Esophagus (tissue), 2 donors: ENCODE measurements at regions not wholly inside any gene's neighbourhood (a gene's known extent, or its start where the extent isn't known, plus 50 kb on each side); places are given as distances from the start of the nearest gene placed in this dataset.

Source experiments
- H3K27ac ChIP-seq, 2 donors: one replicate each; pipeline ENCODE4 v1.5.1; 2013; ENCODE audit warnings: low read depth in 2 of 2, mild to moderate bottlenecking in 2 of 2, inconsistent platforms in 1 of 2, low read length in 1 of 2, moderate library complexity in 1 of 2
- H3K27me3 ChIP-seq, 2 donors: one replicate each; pipeline ENCODE4 v1.6.1; 2013; ENCODE audit warnings: low read length in 2 of 2, control low read depth in 1 of 2, mild to moderate bottlenecking in 1 of 2; ENCODE audit not compliant: insufficient read depth in 2 of 2, control insufficient read depth in 1 of 2
- H3K36me3 ChIP-seq, 2 donors: one replicate each; pipeline ENCODE4 v1.6.1; 2013; ENCODE audit warnings: low read length in 1 of 2; ENCODE audit not compliant: control insufficient read depth in 2 of 2, insufficient read depth in 2 of 2
- H3K4me1 ChIP-seq, 2 donors: one replicate each; pipeline ENCODE4 v1.6.1; 2013; ENCODE audit warnings: low read length in 1 of 2; ENCODE audit not compliant: control insufficient read depth in 2 of 2, insufficient read depth in 2 of 2
- H3K4me3 ChIP-seq, 2 donors: one replicate each; pipeline ENCODE4 v1.5.1; 2013; ENCODE audit warnings: low read length in 2 of 2, mild to moderate bottlenecking in 2 of 2, low read depth in 1 of 2, moderate library complexity in 1 of 2
- H3K9me3 ChIP-seq, 2 donors: one replicate each; pipeline ENCODE4 v1.6.1; 2013; ENCODE audit warnings: mild to moderate bottlenecking in 2 of 2, low read depth in 1 of 2, low read length in 1 of 2, moderate library complexity in 1 of 2; ENCODE audit not compliant: control insufficient read depth in 2 of 2, insufficient read depth in 1 of 2
- WGBS, 2 donors: extraction: QIAGEN DNeasy Blood & Tissue Kit; methylation state at CpG; one replicate each; pipeline ENCODE4 v1.1.7; 2013; 5-methylcytosine and 5-hydroxymethylcytosine counted together
- donor health status: healthy with polysubstance abuse.
- donor health status: Bipolar disorder and iron deficiency.

DNA sequence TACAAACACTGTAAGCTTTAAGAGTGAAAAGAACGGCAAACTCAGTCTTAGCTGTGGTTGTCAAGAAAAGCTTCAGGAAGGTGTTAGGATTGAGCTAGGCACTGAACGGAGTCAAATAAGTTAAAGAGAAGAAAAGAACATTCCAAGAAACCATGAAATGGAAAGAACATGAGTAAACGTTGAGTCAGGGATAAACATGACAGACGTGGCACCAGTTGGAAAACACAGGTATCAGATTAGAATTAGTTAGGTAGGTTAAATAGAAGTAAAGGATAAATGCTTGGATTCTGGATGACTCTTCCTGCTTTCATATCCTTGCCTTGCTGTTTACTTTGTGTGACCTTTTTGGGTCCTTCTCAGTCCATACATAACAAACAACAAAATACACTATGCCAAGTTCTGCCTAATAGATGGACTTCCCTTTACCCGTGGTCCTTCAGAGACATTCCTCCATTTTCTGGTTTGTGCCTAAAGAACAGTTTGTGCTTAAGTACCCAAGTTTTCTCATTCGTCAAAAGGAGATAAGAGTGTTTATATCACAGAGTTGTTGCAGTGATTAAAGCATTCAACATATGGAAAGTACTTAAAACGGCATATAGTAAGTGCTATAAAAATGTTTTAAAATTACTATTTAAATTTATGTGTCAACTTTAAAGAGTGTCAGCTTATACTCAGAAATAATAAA, 446.9 kb downstream of the TMA16 start:
- Histone ChIP-seq H3K4me3 (no peak overlapping the region), H3K36me3 (no peaks in the 10 kb centered on the region), H3K9me3 (no peaks in the 10 kb centered on the region), H3K27ac (no peak overlapping the region), H3K4me1 (no peaks in the 10 kb centered on the region), H3K27me3 (no peaks in the 10 kb centered on the region)
- 35 to 44% methylated on average over 7 of the region's 7 CpGs for WGBS, 2 donors

DNA sequence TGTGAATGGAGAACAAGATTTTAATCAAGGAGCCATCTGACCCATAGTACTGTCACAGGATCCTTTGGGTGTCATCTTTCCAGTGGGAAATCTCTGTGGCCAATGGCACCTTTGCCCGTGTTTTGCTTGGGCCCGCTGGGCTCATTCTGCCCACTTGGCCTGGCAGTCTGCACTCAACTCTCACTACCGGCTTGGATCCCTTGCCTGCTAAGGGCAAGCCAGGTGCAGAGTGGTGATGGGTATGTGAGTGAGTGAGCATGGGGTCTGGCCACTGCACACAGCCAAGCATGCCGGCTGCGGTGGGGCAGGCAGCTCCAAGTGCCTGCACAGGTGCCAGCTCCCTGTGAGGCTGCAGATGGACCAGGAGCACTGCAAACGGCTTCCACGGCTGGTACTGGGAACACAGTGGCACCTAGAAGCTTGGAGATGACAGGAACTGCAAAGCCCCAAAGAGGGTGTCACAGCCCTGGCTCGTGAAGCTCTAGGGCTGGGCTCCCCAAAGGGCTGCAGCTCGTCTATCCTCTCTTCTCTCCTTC, 454.5 kb downstream of the TMA16 start:
- H3K4me3 ChIP-seq, result no peak overlapping the region
- peaks cover 0 to 2% of the 10 kb centered on the region in 2 donors for H3K9me3 ChIP-seq
- H3K36me3 ChIP-seq, result no peaks in the 10 kb centered on the region
- no peaks in the 10 kb centered on the region for H3K27me3 ChIP-seq
- no peaks in the 10 kb centered on the region for H3K4me1 ChIP-seq
- WGBS, 2 donors, result 86 to 89% methylated on average over 9 of the region's 9 CpGs
- H3K27ac ChIP-seq, result no peak overlapping the region

DNA sequence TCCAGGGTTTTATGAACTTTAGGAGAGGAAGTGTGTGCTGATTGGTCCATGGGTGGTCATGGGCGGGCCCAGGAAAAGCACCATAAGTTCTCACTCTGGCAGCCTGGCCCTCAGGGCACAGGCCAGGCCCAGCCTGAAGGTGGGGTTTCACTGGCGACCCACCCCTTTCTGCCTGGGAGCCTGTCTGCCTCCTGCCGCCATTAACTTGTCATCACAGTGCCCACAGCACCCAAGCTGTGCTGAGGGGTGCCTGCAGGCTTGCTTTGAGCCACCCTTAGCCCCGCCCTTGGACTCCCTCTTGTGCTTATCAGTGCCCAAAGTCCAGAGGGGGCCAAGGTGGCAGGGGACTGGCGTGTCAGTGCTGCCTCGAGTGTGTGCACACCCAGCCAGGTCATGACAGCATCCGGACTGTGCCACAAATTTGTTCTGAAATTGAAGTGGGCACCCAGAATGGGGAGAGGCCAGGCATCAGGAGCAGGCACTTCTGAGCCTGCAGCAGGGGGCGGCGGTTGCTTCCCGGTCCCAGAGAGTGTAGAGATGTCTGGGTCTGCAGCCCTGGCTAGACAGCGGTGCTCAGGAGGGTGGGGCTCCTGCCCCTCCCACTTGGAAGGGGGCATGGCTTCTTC, 455.6 kb downstream of the TMA16 start:
- H3K4me1 ChIP-seq, result no peaks in the 10 kb centered on the region
- WGBS, 2 donors, result 83 to 89% methylated on average over 11 of the region's 11 CpGs
- peaks cover 0 to 2% of the 10 kb centered on the region in 2 donors for H3K9me3 ChIP-seq
- no peak overlapping the region for H3K27ac ChIP-seq
- no peaks in the 10 kb centered on the region for H3K27me3 ChIP-seq
- no peak overlapping the region for H3K4me3 ChIP-seq
- H3K36me3 ChIP-seq, result no peaks in the 10 kb centered on the region

DNA sequence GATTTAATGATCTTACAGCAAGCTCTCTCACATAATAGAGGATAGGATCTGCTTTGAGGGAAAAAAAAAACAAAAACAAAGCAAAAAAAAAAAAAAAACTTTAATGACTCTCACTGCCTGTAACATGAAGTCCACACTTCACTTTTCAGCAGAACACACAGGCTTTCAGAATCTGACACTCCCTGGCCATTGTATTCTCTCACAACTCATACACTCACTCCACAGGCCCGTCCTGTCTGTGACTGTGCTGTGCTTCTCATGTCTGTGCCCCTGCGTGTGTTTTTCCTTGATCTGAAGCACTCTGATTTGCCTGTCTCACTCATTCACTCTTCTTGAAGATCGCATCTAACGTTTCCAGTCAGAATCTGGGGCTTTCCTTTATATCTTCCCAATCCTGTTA, 460.8 kb downstream of the TMA16 start:
- Histone ChIP-seq H3K4me3 (no peak overlapping the region), H3K9me3 (no peaks in the 10 kb centered on the region), H3K36me3 (no peaks in the 10 kb centered on the region), H3K4me1 (no peaks in the 10 kb centered on the region), H3K27ac (no peak overlapping the region), H3K27me3 (no peaks in the 10 kb centered on the region)
- 63 to 82% methylated on average over 4 of the region's 4 CpGs for WGBS, 2 donors

DNA sequence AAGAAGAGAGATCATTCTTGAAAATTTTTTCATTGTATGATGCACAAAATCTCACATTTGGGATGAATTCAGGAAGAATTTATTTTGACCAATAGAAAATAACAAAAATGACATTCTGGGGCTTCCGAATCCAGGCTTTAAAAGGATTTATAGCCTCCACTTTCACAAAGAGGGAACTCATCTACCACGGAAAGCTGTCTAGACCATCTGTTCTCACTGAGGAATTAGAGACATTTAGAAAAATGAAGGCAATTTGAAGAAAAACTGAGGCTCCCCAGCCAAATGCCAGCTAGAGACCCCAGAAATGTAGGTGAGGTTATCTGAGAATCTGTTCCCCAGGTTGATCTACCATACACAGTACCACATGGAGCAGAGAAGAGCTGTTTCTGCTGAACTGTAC, 464.3 kb downstream of the TMA16 start:
- Histone ChIP-seq H3K36me3 (no peaks in the 10 kb centered on the region), H3K4me3 (no peak overlapping the region), H3K27me3 (no peaks in the 10 kb centered on the region), H3K27ac (no peak overlapping the region), H3K9me3 (no peaks in the 10 kb centered on the region), H3K4me1 (no peaks in the 10 kb centered on the region)
- 68 to 79% methylated on average over 2 of the region's 2 CpGs for WGBS, 2 donors

DNA sequence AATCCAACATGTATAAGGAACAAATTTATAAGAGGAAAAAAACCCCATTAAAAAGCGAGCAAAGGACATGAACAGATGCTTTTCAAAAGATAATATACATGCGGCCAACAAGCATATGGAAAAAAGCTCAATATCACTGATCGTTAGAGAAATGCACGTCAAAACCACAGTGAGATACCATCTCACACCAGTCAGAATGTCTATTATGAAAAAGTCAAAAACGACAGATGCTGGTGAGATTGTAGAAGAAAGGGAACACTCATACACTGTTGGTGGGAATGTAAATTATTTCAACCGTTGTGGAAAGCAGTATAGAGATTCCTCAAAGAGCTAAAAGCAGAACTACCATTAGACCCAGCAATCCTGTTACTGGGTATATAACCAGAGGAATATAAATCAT, 465.4 kb downstream of the TMA16 start:
- Histone ChIP-seq H3K36me3 (no peaks in the 10 kb centered on the region), H3K27me3 (no peaks in the 10 kb centered on the region), H3K9me3 (no peaks in the 10 kb centered on the region), H3K4me1 (no peaks in the 10 kb centered on the region), H3K4me3 (no peak overlapping the region), H3K27ac (no peak overlapping the region)
- WGBS, 2 donors, result 71 to 80% methylated on average over 6 of the region's 6 CpGs

DNA sequence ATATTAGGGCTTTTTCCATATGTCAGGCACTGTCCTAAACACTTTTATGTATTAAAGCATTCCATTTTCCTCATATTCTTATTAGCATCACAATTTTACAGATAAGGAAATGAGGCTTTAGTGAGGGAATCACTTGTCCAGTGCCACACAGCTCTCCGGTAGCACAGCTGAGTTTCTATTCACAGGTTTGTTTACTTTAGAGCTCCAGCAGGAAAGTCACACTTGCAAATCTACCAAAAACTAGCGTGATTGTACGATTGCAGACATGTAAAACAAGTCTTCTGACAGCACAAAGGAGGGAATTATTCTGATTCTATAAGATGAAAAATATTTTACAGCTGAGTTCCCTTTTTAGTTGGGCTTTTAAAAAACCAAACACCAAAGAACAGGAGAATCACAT, 472.1 kb downstream of the TMA16 start:
- Histone ChIP-seq H3K27ac (no peak overlapping the region), H3K27me3 (no peaks in the 10 kb centered on the region), H3K36me3 (no peaks in the 10 kb centered on the region), H3K9me3 (no peaks in the 10 kb centered on the region), H3K4me3 (no peak overlapping the region), H3K4me1 (no peaks in the 10 kb centered on the region)
- WGBS, 2 donors, result 11 to 15% methylated on average over 3 of the region's 3 CpGs

DNA sequence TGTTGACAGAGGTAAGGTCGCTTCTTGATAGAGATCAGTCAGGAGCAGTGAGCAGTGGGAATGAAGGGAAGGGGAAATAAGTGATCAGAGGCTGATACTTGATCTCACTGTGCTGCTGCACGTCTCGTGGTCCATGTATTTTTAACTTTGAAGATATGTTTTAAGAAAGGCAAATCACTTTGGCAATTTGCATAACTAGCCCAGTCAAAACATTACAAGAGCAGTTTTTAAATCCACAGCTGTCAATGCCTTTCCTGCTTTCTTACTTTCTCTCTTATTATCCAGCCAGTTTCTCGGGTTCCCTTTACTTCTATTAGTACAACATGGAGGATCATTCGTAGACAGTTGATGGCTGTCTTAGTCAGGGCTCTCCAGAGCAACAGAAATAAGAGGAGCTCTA, 472.8 kb downstream of the TMA16 start:
- Histone ChIP-seq H3K9me3 (no peaks in the 10 kb centered on the region), H3K4me1 (no peaks in the 10 kb centered on the region), H3K36me3 (no peaks in the 10 kb centered on the region), H3K27me3 (no peaks in the 10 kb centered on the region), H3K27ac (no peak overlapping the region), H3K4me3 (no peak overlapping the region)
- WGBS, 2 donors, result 55% methylated on average over 5 of the region's 5 CpGs

DNA sequence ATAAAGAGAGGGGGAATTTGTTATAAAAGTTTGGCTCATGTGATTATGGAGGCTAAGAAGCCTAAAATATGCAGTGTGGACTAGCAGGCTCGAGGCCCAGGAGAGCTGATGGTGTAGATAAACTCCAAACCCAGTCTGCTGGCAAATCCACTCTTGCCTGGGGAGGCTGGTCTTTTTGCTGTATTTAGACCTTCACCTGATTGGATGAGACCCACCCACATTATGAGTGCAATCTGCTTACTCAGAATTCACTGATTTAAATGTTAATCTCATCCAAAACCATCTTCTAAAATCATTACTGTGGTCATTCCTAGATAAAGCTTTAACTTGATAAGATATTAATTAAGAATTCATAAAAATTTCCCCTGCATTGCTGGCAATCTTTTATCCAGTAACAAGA, 473.2 kb downstream of the TMA16 start:
- Histone ChIP-seq H3K4me3 (no peak overlapping the region), H3K27me3 (no peaks in the 10 kb centered on the region), H3K9me3 (no peaks in the 10 kb centered on the region), H3K4me1 (no peaks in the 10 kb centered on the region), H3K27ac (no peak overlapping the region), H3K36me3 (no peaks in the 10 kb centered on the region)
- WGBS, 2 donors, result 49 to 59% methylated on average over 1 of the region's 1 CpG

DNA sequence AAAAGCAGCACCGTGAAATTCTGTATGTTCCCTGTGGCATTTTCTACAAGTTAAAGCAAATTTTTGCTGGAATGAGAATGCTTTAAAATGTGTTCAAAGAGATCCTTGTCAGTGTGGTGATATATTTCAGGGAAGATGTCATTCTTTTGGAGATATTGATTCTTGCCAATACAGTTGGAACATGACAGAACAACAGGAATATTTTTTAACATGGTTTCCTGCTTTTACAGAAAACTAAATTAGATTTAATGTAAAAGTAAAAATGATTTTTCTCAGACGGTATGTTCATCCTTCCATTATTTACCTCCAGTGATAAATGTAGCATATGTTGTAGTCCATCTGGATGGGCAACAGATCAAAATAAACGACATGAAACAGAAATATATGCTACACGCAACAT, 474.8 kb downstream of the TMA16 start:
- Histone ChIP-seq H3K27ac (no peak overlapping the region), H3K27me3 (no peaks in the 10 kb centered on the region), H3K36me3 (no peaks in the 10 kb centered on the region), H3K9me3 (no peaks in the 10 kb centered on the region), H3K4me1 (no peaks in the 10 kb centered on the region), H3K4me3 (no peak overlapping the region)
- WGBS, 2 donors, result 54 to 70% methylated on average over 4 of the region's 4 CpGs
